ENCODE measurements at regions not wholly inside any gene's neighbourhood (a gene's known extent, or its start where the extent isn't known, plus 50 kb on each side); places are given as distances from the start of the nearest gene placed in this dataset.

DNA sequence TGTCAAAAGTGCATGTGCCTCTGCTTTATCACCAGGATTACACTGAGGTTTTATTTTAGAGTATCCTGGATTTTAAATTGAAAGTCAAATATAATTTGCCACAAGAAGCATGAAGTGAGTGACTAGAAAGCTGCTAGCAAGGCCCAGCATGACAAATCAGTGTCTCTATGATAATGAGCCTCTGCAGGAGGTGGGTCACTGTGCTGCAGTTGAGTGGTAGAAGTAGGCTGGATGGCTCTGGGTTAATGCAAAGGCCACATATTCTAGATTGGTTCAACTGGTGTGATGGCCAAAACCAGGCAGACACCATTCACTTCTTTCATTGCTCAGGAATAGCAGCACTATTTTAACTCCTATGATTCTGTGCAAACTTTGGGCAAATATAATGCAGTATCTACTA, 491.5 kb downstream of the OLFM4 start:
- H3K9me3 ChIP-seq (ENCODE audit: control insufficient read depth, low read length) = no peaks in the 10 kb centered on the region
- no peaks in the 10 kb centered on the region for H3K27me3 ChIP-seq (ENCODE audit: control insufficient read depth, insufficient read depth, low read length)
- no peak overlapping the region for H3K4me2 ChIP-seq (ENCODE audit: low read length)
- TF ChIP-seq, protein P1, sequence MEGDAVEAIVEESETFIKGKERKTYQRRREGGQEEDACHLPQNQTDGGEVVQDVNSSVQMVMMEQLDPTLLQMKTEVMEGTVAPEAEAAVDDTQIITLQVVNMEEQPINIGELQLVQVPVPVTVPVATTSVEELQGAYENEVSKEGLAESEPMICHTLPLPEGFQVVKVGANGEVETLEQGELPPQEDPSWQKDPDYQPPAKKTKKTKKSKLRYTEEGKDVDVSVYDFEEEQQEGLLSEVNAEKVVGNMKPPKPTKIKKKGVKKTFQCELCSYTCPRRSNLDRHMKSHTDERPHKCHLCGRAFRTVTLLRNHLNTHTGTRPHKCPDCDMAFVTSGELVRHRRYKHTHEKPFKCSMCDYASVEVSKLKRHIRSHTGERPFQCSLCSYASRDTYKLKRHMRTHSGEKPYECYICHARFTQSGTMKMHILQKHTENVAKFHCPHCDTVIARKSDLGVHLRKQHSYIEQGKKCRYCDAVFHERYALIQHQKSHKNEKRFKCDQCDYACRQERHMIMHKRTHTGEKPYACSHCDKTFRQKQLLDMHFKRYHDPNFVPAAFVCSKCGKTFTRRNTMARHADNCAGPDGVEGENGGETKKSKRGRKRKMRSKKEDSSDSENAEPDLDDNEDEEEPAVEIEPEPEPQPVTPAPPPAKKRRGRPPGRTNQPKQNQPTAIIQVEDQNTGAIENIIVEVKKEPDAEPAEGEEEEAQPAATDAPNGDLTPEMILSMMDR (IDR thresholded peaks at IDR 0.05) = no peak
- no peaks in the 10 kb centered on the region for H3K36me3 ChIP-seq (ENCODE audit: control insufficient read depth, insufficient read depth, low read length)
- H3K4me3 ChIP-seq (ENCODE audit: low read depth, low read length) = no peak overlapping the region
- no peak overlapping the region for H2AFZ ChIP-seq
- H3K27ac ChIP-seq = no peak overlapping the region
- no peaks in the 10 kb centered on the region for H3K4me1 ChIP-seq
- H3K79me2 ChIP-seq = no peaks in the 10 kb centered on the region
- no peak overlapping the region for H3K9ac ChIP-seq

- no peaks in the 10 kb centered on the region for H3K4me1 ChIP-seq
- H3K4me2 ChIP-seq (ENCODE audit: low read length) = no peak overlapping the region
- no peaks in the 10 kb centered on the region for H3K79me2 ChIP-seq
- TF ChIP-seq, protein P1 (IDR thresholded peaks at IDR 0.05) = no peak
- H3K27me3 ChIP-seq (ENCODE audit: control insufficient read depth, insufficient read depth, low read length) = no peaks in the 10 kb centered on the region
- no peak overlapping the region for H3K9ac ChIP-seq
- no peak overlapping the region for H2AFZ ChIP-seq
- no peaks in the 10 kb centered on the region for H3K9me3 ChIP-seq (ENCODE audit: control insufficient read depth, low read length)
- H3K4me3 ChIP-seq (ENCODE audit: low read depth, low read length) = no peak overlapping the region
- no peaks in the 10 kb centered on the region for H3K36me3 ChIP-seq (ENCODE audit: control insufficient read depth, insufficient read depth, low read length)
- no peak overlapping the region for H3K27ac ChIP-seq
Observed at GRCh38 chr13:53522034-53522433, 493.4 kb downstream of the OLFM4 start.

DNA sequence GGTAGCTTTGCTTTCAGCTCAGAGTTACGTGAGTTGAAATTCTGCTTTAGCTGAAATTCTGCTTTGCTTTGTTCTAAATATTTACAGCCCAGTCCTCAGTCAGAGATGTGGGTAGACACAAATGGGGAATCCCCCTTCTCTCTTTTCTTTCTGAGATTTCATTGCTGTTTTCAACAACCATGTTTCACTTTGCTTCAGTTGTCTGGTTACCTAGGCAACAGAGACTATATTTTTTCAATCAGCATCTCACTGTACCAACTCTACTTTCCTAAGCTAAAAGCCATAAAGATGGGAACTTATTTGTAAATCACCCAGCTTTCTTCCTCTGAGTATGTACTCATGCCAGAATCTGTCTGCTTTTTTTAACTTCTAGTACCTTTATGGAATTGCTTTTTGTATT, 509.0 kb downstream of the OLFM4 start:
- H2AFZ ChIP-seq = no peak overlapping the region

DNA sequence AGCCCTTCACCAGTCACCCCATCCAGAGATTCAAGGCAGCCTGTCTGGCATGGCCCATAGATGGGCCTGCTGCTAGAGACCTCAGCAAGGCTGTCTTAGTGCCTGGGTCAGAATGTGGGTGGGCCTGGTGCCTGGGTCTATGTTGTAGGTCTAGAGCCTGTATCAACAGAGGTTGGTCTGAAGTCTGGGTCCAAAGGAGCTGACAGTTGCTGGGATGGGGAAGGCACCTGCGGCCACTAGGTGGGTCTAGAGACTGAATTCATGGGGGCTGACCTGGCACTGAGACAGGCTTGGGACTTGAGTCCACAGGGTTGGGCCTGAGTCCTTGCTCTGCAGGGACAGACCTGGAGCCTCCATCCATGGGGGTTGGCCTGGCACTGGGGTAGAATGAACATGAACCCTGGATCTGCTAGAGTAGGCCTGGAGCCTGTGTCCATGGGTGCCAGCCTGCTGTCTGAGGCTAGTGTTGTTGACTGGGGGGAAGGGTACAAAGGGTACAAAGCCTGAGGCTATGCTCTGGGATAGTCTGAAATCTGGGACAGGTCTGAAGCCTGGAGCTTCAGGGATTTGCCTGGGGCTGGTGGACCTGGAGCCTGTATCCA, 516.8 kb downstream of the OLFM4 start:
- H3K4me2 ChIP-seq (ENCODE audit: low read length) = no peak overlapping the region
- H3K9me3 ChIP-seq (ENCODE audit: control insufficient read depth, low read length) = no peaks in the 10 kb centered on the region
- TF ChIP-seq, protein P1 (IDR thresholded peaks at IDR 0.05) = no peak
- H3K36me3 ChIP-seq (ENCODE audit: control insufficient read depth, insufficient read depth, low read length) = no peaks in the 10 kb centered on the region
- no peak overlapping the region for H3K9ac ChIP-seq
- H2AFZ ChIP-seq = no peak overlapping the region
- no peak overlapping the region for H3K4me3 ChIP-seq (ENCODE audit: low read depth, low read length)
- no peak overlapping the region for H3K27ac ChIP-seq
- no peaks in the 10 kb centered on the region for H3K27me3 ChIP-seq (ENCODE audit: control insufficient read depth, insufficient read depth, low read length)
- H3K4me1 ChIP-seq = no peaks in the 10 kb centered on the region
- H3K79me2 ChIP-seq = no peaks in the 10 kb centered on the region

More for the DNA sequence above, 509.0 kb downstream of the OLFM4 start:
- Histone ChIP-seq H3K27ac (no peak overlapping the region), H3K4me1 (no peaks in the 10 kb centered on the region), H3K9me3 (ENCODE audit: control insufficient read depth, low read length) (no peaks in the 10 kb centered on the region), H3K4me3 (ENCODE audit: low read depth, low read length) (no peak overlapping the region), H3K9ac (no peak overlapping the region), H3K4me2 (ENCODE audit: low read length) (no peak overlapping the region), H3K27me3 (ENCODE audit: control insufficient read depth, insufficient read depth, low read length) (no peaks in the 10 kb centered on the region), H3K36me3 (ENCODE audit: control insufficient read depth, insufficient read depth, low read length) (no peaks in the 10 kb centered on the region), H3K79me2 (no peaks in the 10 kb centered on the region)
- TF ChIP-seq, protein P1 (IDR thresholded peaks at IDR 0.05) = no peak

- Histone ChIP-seq H3K4me1 (no peaks in the 10 kb centered on the region), H3K36me3 (ENCODE audit: control insufficient read depth, insufficient read depth, low read length) (no peaks in the 10 kb centered on the region), H3K9ac (no peak overlapping the region), H3K9me3 (ENCODE audit: control insufficient read depth, low read length) (no peaks in the 10 kb centered on the region), H3K4me3 (ENCODE audit: low read depth, low read length) (no peak overlapping the region), H3K27ac (no peak overlapping the region), H3K79me2 (no peaks in the 10 kb centered on the region), H3K4me2 (ENCODE audit: low read length) (no peak overlapping the region), H2AFZ (no peak overlapping the region), H3K27me3 (ENCODE audit: control insufficient read depth, insufficient read depth, low read length) (no peaks in the 10 kb centered on the region)
- TF ChIP-seq, protein P1 (IDR thresholded peaks at IDR 0.05) = no peak
Observed at GRCh38 chr13:53560556-53560955, 531.9 kb downstream of the OLFM4 start.
